ENCODE measurements at regions not wholly inside any gene's neighbourhood (a gene's known extent, or its start where the extent isn't known, plus 50 kb on each side); places are given as distances from the start of the nearest gene placed in this dataset.

DNA sequence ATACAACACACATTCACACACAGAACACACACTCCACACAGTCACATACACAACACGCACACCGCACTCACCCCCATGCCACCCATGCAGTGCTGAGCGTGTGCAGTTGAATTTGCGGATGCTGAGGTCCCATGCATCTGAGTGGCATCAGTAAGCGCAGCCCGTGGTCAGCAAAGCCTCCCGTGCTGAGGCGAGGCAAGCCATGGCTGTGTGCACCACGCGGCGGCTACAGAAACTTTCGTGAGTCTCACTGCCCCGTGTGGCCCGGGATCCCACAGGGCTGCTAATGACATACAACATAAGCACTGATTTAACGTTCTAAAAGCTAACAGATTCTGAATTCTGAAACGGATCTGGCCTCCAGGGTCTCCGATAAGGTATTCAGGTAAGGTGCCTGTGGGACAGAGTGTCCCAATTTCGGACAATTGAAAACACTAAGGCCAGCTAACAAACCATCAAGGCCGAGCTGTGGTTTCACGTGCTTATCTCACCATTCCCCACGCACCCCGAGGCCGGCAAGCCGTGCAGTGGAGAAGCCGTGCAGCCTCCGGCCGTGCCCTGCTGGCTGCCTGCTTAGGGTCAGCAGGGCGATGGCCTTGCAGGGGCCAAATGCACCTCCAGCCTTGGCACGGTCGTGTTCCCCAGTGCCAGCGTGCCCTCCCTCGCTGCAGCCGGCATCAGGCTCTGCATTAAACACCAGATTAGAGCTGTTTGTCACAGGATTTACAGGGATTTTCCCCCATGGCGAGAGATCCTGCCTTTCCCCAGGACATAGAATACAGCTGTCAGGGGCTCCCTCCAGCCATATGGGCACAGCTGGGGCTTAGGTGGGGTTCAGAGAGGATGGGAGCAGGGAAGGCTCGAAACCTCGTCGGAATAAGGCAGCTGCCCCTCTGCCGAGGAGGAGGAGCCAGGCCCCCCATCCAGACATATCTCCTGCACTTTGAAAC lies 191.7 kb downstream of the C16orf95 start:
- TF ChIP-seq CTCF (IDR thresholded peaks at IDR 0.05) = no peak
- Histone ChIP-seq H3K4me1 (no peaks in the 10 kb centered on the region), H3K36me3 (ENCODE audit: insufficient read depth in 1 of 2, low read depth in 1 of 2) (no peaks in the 10 kb centered on the region), H3K4me3 (no peak overlapping the region), H3K27ac (no peak overlapping the region), H3K27me3 (ENCODE audit: insufficient read depth in 3 of 3, low read length in 2 of 3) (peaks cover 0 to 47% (median 16%) of the 10 kb centered on the region in 3 donors), H3K9me3 (peaks cover 4% of the 10 kb centered on the region)
- DNase-seq = no peak
- WGBS, 3 donors = 33 to 45% (median 42%) methylated on average over 38 of the region's 38 CpGs
- intact Hi-C loops (cut with DNase I) = no loop called here
- no peak for ATAC-seq

DNA sequence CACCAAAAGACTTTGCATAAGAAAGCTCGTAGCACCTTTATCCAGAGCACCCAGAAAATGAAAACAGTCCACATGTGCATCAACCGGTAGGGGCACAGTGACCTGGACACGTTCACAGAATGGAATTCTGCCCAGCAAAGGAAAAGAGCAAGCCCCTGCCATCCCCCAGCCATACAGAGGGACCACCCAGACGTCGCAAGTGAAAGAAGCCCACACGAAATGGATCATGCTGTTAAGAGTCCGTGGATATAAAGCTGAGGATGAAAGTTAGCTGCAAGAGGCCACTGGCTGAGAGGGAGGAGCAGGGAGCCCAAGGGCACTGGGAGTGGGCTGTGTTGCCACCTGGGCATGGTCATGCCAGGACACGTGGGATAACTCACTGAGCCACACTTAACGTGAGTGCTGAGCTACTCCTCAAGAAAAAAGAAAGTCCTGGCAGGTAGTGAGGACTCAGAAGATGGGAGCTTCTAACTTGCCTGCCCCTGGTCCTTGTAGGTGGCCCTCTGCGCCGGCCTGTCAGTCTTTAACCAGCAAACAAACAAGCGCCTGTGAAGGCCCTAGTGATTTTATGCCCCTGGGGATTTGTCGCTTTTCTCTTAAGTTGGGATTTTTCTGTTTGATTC lies 190.7 kb downstream of the C16orf95 start:
- H3K27ac ChIP-seq = no peak overlapping the region
- H3K9me3 ChIP-seq = peaks cover 4% of the 10 kb centered on the region
- intact Hi-C loops (cut with DNase I) = no loop called here
- ATAC-seq = no peak
- DNase-seq = no peak
- H3K4me1 ChIP-seq = no peaks in the 10 kb centered on the region
- TF ChIP-seq CTCF (IDR thresholded peaks at IDR 0.05) = no peak
- WGBS, 3 donors = 35 to 39% (median 36%) methylated on average over 13 of the region's 13 CpGs
- no peaks in the 10 kb centered on the region for H3K36me3 ChIP-seq (ENCODE audit: insufficient read depth in 1 of 2, low read depth in 1 of 2)
- H3K27me3 ChIP-seq (ENCODE audit: insufficient read depth in 3 of 3, low read length in 2 of 3) = peaks cover 0 to 46% (median 16%) of the 10 kb centered on the region in 3 donors
- H3K4me3 ChIP-seq = no peak overlapping the region

- no peaks in the 10 kb centered on the region for H3K36me3 ChIP-seq (ENCODE audit: insufficient read depth in 1 of 2, low read depth in 1 of 2)
- H3K4me1 ChIP-seq = no peaks in the 10 kb centered on the region
- H3K9me3 ChIP-seq = peaks cover 4% of the 10 kb centered on the region
- ATAC-seq (no peak), DNase-seq (no peak)
- intact Hi-C loops (cut with DNase I) = no loop called here
- no peak for TF ChIP-seq CTCF (IDR thresholded peaks at IDR 0.05)
- 19 to 30% (median 26%) methylated on average over 23 of the region's 23 CpGs for WGBS, 3 donors
- H3K27me3 ChIP-seq (ENCODE audit: insufficient read depth in 3 of 3, low read length in 2 of 3) = peaks cover 0 to 47% (median 17%) of the 10 kb centered on the region in 3 donors
- H3K27ac ChIP-seq = no peak overlapping the region
- no peak overlapping the region for H3K4me3 ChIP-seq
Observed at GRCh38 chr16:87127061-87127765, 190.0 kb downstream of the C16orf95 start.

- no peaks in the 10 kb centered on the region for H3K36me3 ChIP-seq (ENCODE audit: insufficient read depth in 1 of 2, low read depth in 1 of 2)
- peaks cover 4% of the 10 kb centered on the region for H3K9me3 ChIP-seq
- no peak overlapping the region for H3K4me3 ChIP-seq
- 84 to 87% (median 86%) methylated on average over 6 of the region's 6 CpGs for WGBS, 3 donors
- DNase-seq = no peak
- no peaks in the 10 kb centered on the region for H3K4me1 ChIP-seq
- peaks cover 0 to 49% (median 17%) of the 10 kb centered on the region in 3 donors for H3K27me3 ChIP-seq (ENCODE audit: insufficient read depth in 3 of 3, low read length in 2 of 3)
- intact Hi-C loops (cut with DNase I) = no loop called here
- H3K27ac ChIP-seq = no peak overlapping the region
- TF ChIP-seq CTCF (IDR thresholded peaks at IDR 0.05) = no peak
- ATAC-seq = no peak
Observed at GRCh38 chr16:87127766-87128147, 189.4 kb downstream of the C16orf95 start.

All from psoas muscle (tissue), 7 donors.